ENCODE measurements at regions not wholly inside any gene's neighbourhood (a gene's known extent, or its start where the extent isn't known, plus 50 kb on each side); places are given as distances from the start of the nearest gene placed in this dataset.

- Histone ChIP-seq H2BK5ac (ENCODE audit: low read depth, low read length, poor library complexity) (no peak overlapping the region), H2BK12ac (ENCODE audit: low read length) (no peak overlapping the region), H3K4me3 (ENCODE audit: low read depth, low read length) (no peak overlapping the region), H3K79me2 (ENCODE audit: control insufficient read depth, insufficient read depth, low read length, poor library complexity) (no peaks in the 10 kb centered on the region), H3K27ac (ENCODE audit: low read depth, low read length) (peak overlapping the region; percentile 70), H3K9ac (ENCODE audit: low read length) (no peak overlapping the region), H3K4ac (ENCODE audit: low read depth, low read length) (no peak overlapping the region), H3K4me2 (ENCODE audit: low read length) (no peak overlapping the region), H3K27me3 (ENCODE audit: insufficient read depth, low read length) (no peaks in the 10 kb centered on the region), H2AFZ (ENCODE audit: insufficient read depth, low read length, poor library complexity) (no peak overlapping the region), H3K14ac (ENCODE audit: low read length) (no peak overlapping the region), H3K23ac (ENCODE audit: low read length) (no peak overlapping the region), H4K91ac (ENCODE audit: low read depth, low read length) (no peak overlapping the region), H4K12ac (ENCODE audit: low read depth, low read length) (no peak overlapping the region), H2BK120ac (ENCODE audit: insufficient read depth, low read length, poor library complexity) (no peak overlapping the region), H4K8ac (ENCODE audit: low read depth, low read length) (no peak overlapping the region), H3K4me1 (ENCODE audit: control insufficient read depth in 1 of 2, insufficient read depth in 2 of 2, low read length in 2 of 2) (peaks cover 0 to 2% of the 10 kb centered on the region in 2 experiments), H3K9me3 (ENCODE audit: insufficient read depth, low read depth, low read length) (no peaks in the 10 kb centered on the region), H3K36me3 (ENCODE audit: control insufficient read depth in 1 of 2, insufficient read depth in 2 of 2, low read length in 2 of 2) (no peaks in the 10 kb centered on the region), H2AK5ac (ENCODE audit: low read length) (no peak overlapping the region), H3K79me1 (ENCODE audit: low read length) (no peaks in the 10 kb centered on the region), H3K18ac (ENCODE audit: low read length) (no peak overlapping the region)
- peak in 1 of 2 donors; percentile 80 for DNase-seq
- WGBS (ENCODE audit: extremely low coverage, insufficient coverage, insufficient read length): no CpG with 5 or more reads among the region's 5 CpGs
These were observed 134.8 kb upstream of the THUMPD2 start for GRCh38 chr2:39913648-39914461.

GRCh38 chr2:39902103-39902502 is 123.0 kb upstream of the THUMPD2 start:
- H2BK12ac ChIP-seq (ENCODE audit: low read length): no peak overlapping the region
- no peak overlapping the region for H3K9ac ChIP-seq (ENCODE audit: low read length)
- no peak overlapping the region for H4K8ac ChIP-seq (ENCODE audit: low read depth, low read length)
- H3K4me1 ChIP-seq (ENCODE audit: control insufficient read depth in 1 of 2, insufficient read depth in 2 of 2, low read length in 2 of 2): no peaks in the 10 kb centered on the region
- H3K23ac ChIP-seq (ENCODE audit: low read length): no peak overlapping the region
- H3K4me3 ChIP-seq (ENCODE audit: low read depth, low read length): no peak overlapping the region
- no peak overlapping the region for H3K4ac ChIP-seq (ENCODE audit: low read depth, low read length)
- peak in 1 of 2 donors; percentile 1 for DNase-seq
- H2BK5ac ChIP-seq (ENCODE audit: low read depth, low read length, poor library complexity): no peak overlapping the region
- H3K14ac ChIP-seq (ENCODE audit: low read length): no peak overlapping the region
- H3K36me3 ChIP-seq (ENCODE audit: control insufficient read depth in 1 of 2, insufficient read depth in 2 of 2, low read length in 2 of 2): no peaks in the 10 kb centered on the region
- no peak overlapping the region for H2AK5ac ChIP-seq (ENCODE audit: low read length)
- H3K9me3 ChIP-seq (ENCODE audit: insufficient read depth, low read depth, low read length): peaks cover 2% of the 10 kb centered on the region
- H2BK120ac ChIP-seq (ENCODE audit: insufficient read depth, low read length, poor library complexity): no peak overlapping the region
- H3K4me2 ChIP-seq (ENCODE audit: low read length): no peak overlapping the region
- no peaks in the 10 kb centered on the region for H3K79me1 ChIP-seq (ENCODE audit: low read length)
- no peak overlapping the region for H4K12ac ChIP-seq (ENCODE audit: low read depth, low read length)
- no peak overlapping the region for H4K91ac ChIP-seq (ENCODE audit: low read depth, low read length)
- no peak overlapping the region for H3K18ac ChIP-seq (ENCODE audit: low read length)
- no peak overlapping the region for H3K27ac ChIP-seq (ENCODE audit: low read depth, low read length)
- H3K79me2 ChIP-seq (ENCODE audit: control insufficient read depth, insufficient read depth, low read length, poor library complexity): no peaks in the 10 kb centered on the region
- H2AFZ ChIP-seq (ENCODE audit: insufficient read depth, low read length, poor library complexity): no peak overlapping the region
- no peaks in the 10 kb centered on the region for H3K27me3 ChIP-seq (ENCODE audit: insufficient read depth, low read length)

GRCh38 chr2:39898934-39899333 is 119.9 kb upstream of the THUMPD2 start:
- Histone ChIP-seq H4K91ac (ENCODE audit: low read depth, low read length) (no peak overlapping the region), H2AK5ac (ENCODE audit: low read length) (no peak overlapping the region), H3K27me3 (ENCODE audit: insufficient read depth, low read length) (no peaks in the 10 kb centered on the region), H3K36me3 (ENCODE audit: control insufficient read depth in 1 of 2, insufficient read depth in 2 of 2, low read length in 2 of 2) (no peaks in the 10 kb centered on the region), H3K23ac (ENCODE audit: low read length) (no peak overlapping the region), H3K4me3 (ENCODE audit: low read depth, low read length) (no peak overlapping the region), H4K12ac (ENCODE audit: low read depth, low read length) (no peak overlapping the region), H2BK12ac (ENCODE audit: low read length) (no peak overlapping the region), H3K27ac (ENCODE audit: low read depth, low read length) (no peak overlapping the region), H3K79me2 (ENCODE audit: control insufficient read depth, insufficient read depth, low read length, poor library complexity) (no peaks in the 10 kb centered on the region), H2BK5ac (ENCODE audit: low read depth, low read length, poor library complexity) (no peak overlapping the region), H3K4ac (ENCODE audit: low read depth, low read length) (no peak overlapping the region), H2BK120ac (ENCODE audit: insufficient read depth, low read length, poor library complexity) (no peak overlapping the region), H3K9ac (ENCODE audit: low read length) (no peak overlapping the region), H3K79me1 (ENCODE audit: low read length) (no peaks in the 10 kb centered on the region), H2AFZ (ENCODE audit: insufficient read depth, low read length, poor library complexity) (no peak overlapping the region), H3K9me3 (ENCODE audit: insufficient read depth, low read depth, low read length) (peaks cover 2% of the 10 kb centered on the region), H4K8ac (ENCODE audit: low read depth, low read length) (no peak overlapping the region), H3K4me1 (ENCODE audit: control insufficient read depth in 1 of 2, insufficient read depth in 2 of 2, low read length in 2 of 2) (no peaks in the 10 kb centered on the region), H3K14ac (ENCODE audit: low read length) (no peak overlapping the region), H3K18ac (ENCODE audit: low read length) (no peak overlapping the region), H3K4me2 (ENCODE audit: low read length) (no peak overlapping the region)
- no peak for DNase-seq
- no CpG with 5 or more reads among the region's 3 CpGs for WGBS (ENCODE audit: extremely low coverage, insufficient coverage, insufficient read length)

GRCh38 chr2:39897273-39897672 is 118.2 kb upstream of the THUMPD2 start:
- H3K9ac ChIP-seq (ENCODE audit: low read length): no peak overlapping the region
- no peak overlapping the region for H4K91ac ChIP-seq (ENCODE audit: low read depth, low read length)
- H3K9me3 ChIP-seq (ENCODE audit: insufficient read depth, low read depth, low read length): peaks cover 2% of the 10 kb centered on the region
- no CpG with 5 or more reads among the region's 5 CpGs for WGBS (ENCODE audit: extremely low coverage, insufficient coverage, insufficient read length)
- no peak overlapping the region for H2BK12ac ChIP-seq (ENCODE audit: low read length)
- H2AK5ac ChIP-seq (ENCODE audit: low read length): no peak overlapping the region
- no peak overlapping the region for H3K23ac ChIP-seq (ENCODE audit: low read length)
- H3K18ac ChIP-seq (ENCODE audit: low read length): no peak overlapping the region
- H3K79me2 ChIP-seq (ENCODE audit: control insufficient read depth, insufficient read depth, low read length, poor library complexity): no peaks in the 10 kb centered on the region
- H3K4me1 ChIP-seq (ENCODE audit: control insufficient read depth in 1 of 2, insufficient read depth in 2 of 2, low read length in 2 of 2): no peaks in the 10 kb centered on the region
- no peak overlapping the region for H3K27ac ChIP-seq (ENCODE audit: low read depth, low read length)
- H3K4me3 ChIP-seq (ENCODE audit: low read depth, low read length): no peak overlapping the region
- no peaks in the 10 kb centered on the region for H3K27me3 ChIP-seq (ENCODE audit: insufficient read depth, low read length)
- H2BK120ac ChIP-seq (ENCODE audit: insufficient read depth, low read length, poor library complexity): no peak overlapping the region
- no peaks in the 10 kb centered on the region for H3K36me3 ChIP-seq (ENCODE audit: control insufficient read depth in 1 of 2, insufficient read depth in 2 of 2, low read length in 2 of 2)
- no peak overlapping the region for H2BK5ac ChIP-seq (ENCODE audit: low read depth, low read length, poor library complexity)
- no peak overlapping the region for H3K4ac ChIP-seq (ENCODE audit: low read depth, low read length)
- H3K79me1 ChIP-seq (ENCODE audit: low read length): no peaks in the 10 kb centered on the region
- no peak overlapping the region for H3K14ac ChIP-seq (ENCODE audit: low read length)
- H4K12ac ChIP-seq (ENCODE audit: low read depth, low read length): no peak overlapping the region
- no peak overlapping the region for H2AFZ ChIP-seq (ENCODE audit: insufficient read depth, low read length, poor library complexity)
- H3K4me2 ChIP-seq (ENCODE audit: low read length): no peak overlapping the region
- DNase-seq: no peak
- H4K8ac ChIP-seq (ENCODE audit: low read depth, low read length): no peak overlapping the region

Data from trophoblast cell (in vitro differentiated cells and primary cell).